HUES6 (cell line): ENCODE measurements at regions not wholly inside any gene's neighbourhood (a gene's known extent, or its start where the extent isn't known, plus 50 kb on each side); places are given as distances from the start of the nearest gene placed in this dataset.

Experiments used
- H3K27ac ChIP-seq: 2 replicates; pipeline ENCODE4 v1.7.0; 2013; ENCODE audit warnings: low read depth, mild to moderate bottlenecking, low read length, inconsistent platforms
- H3K27me3 ChIP-seq: 2 replicates; pipeline ENCODE4 v1.6.1; 2013; ENCODE audit warnings: low read length; ENCODE audit not compliant: control insufficient read depth, insufficient read depth
- H3K36me3 ChIP-seq: 2 replicates; pipeline ENCODE4 v1.6.1; 2013; ENCODE audit warnings: low read length; ENCODE audit not compliant: control insufficient read depth, insufficient read depth
- H3K4me1 ChIP-seq: 2 replicates; pipeline ENCODE4 v1.6.1; 2013; ENCODE audit warnings: low read length; ENCODE audit not compliant: control insufficient read depth, insufficient read depth
- H3K4me3 ChIP-seq: 2 replicates; pipeline ENCODE4 v1.5.1; 2013; ENCODE audit warnings: low read depth, low read length
- H3K9ac ChIP-seq: one replicate; pipeline ENCODE4 v1.6.1; 2013; ENCODE audit warnings: mild to moderate bottlenecking, low read length
- H3K9me3 ChIP-seq: 2 replicates; pipeline ENCODE4 v1.6.1; 2013; ENCODE audit warnings: low read depth, low read length; ENCODE audit not compliant: control insufficient read depth, insufficient read depth

GRCh38 chr15:35596285-35596684 is 50.3 kb upstream of the DPH6 start:
- no peak overlapping the region for H3K4me3 ChIP-seq
- no peak overlapping the region for H3K9ac ChIP-seq
- no peaks in the 10 kb centered on the region for H3K36me3 ChIP-seq
- no peaks in the 10 kb centered on the region for H3K27me3 ChIP-seq
- H3K27ac ChIP-seq, result no peak overlapping the region
- no peaks in the 10 kb centered on the region for H3K4me1 ChIP-seq
- peaks cover 7% of the 10 kb centered on the region for H3K9me3 ChIP-seq

GRCh38 chr15:35602836-35603235 is 56.9 kb upstream of the DPH6 start:
- H3K27ac ChIP-seq, result no peak overlapping the region
- no peaks in the 10 kb centered on the region for H3K36me3 ChIP-seq
- H3K9me3 ChIP-seq, result no peaks in the 10 kb centered on the region
- H3K4me1 ChIP-seq, result no peaks in the 10 kb centered on the region
- H3K27me3 ChIP-seq, result no peaks in the 10 kb centered on the region
- H3K4me3 ChIP-seq, result no peak overlapping the region
- no peak overlapping the region for H3K9ac ChIP-seq

GRCh38 chr15:35603301-35603700 is 57.3 kb upstream of the DPH6 start:
- H3K27ac ChIP-seq, result no peak overlapping the region
- H3K36me3 ChIP-seq, result no peaks in the 10 kb centered on the region
- no peaks in the 10 kb centered on the region for H3K27me3 ChIP-seq
- no peak overlapping the region for H3K4me3 ChIP-seq
- H3K9me3 ChIP-seq, result no peaks in the 10 kb centered on the region
- no peak overlapping the region for H3K9ac ChIP-seq
- no peaks in the 10 kb centered on the region for H3K4me1 ChIP-seq

DNA sequence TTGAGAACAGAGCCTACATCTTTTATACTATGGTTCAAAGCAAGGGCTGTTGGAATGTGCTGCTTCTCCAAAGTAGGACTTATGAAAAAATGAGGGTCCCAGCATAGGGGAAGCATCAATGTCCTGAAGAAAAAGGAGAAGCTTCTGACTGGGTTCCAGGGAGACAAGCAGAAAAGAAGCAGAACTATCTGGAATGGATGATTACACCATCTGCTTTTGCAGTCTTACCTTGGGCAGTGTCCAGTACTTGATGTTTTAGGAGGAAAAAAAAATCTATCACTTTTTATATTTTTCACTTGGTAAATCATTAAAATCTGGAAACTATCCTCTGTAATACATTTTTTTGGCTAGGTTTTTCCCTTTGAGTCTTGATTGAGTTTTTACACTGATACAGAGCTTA is 57.9 kb upstream of the DPH6 start:
- Histone ChIP-seq H3K9ac (no peak overlapping the region), H3K27me3 (no peaks in the 10 kb centered on the region), H3K9me3 (no peaks in the 10 kb centered on the region), H3K4me1 (no peaks in the 10 kb centered on the region), H3K36me3 (no peaks in the 10 kb centered on the region), H3K27ac (no peak overlapping the region), H3K4me3 (no peak overlapping the region)

- no peak overlapping the region for H3K4me3 ChIP-seq
- H3K27ac ChIP-seq, result no peak overlapping the region
- H3K36me3 ChIP-seq, result no peaks in the 10 kb centered on the region
- H3K9ac ChIP-seq, result no peak overlapping the region
- H3K9me3 ChIP-seq, result no peaks in the 10 kb centered on the region
- H3K4me1 ChIP-seq, result no peaks in the 10 kb centered on the region
- no peaks in the 10 kb centered on the region for H3K27me3 ChIP-seq
Measured at GRCh38 chr15:35605764-35606449, 59.9 kb upstream of the DPH6 start.

DNA sequence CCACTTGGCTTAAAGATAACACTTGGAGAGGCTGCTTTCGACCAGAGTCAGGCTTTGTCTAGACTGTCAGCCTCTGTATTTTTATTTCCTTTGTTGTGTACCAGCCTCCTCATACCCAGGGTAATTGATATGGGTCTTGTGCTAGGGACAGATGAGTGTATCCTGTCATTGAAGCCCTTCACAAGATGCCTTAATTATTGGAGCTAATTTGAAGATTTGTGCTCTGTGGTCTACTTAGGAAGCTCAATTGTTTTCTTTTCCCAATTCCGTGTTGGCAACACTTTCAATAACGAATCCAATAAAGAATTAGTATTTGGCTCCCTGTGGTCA is 60.5 kb upstream of the DPH6 start:
- Histone ChIP-seq H3K9me3 (no peaks in the 10 kb centered on the region), H3K27ac (no peak overlapping the region), H3K27me3 (no peaks in the 10 kb centered on the region), H3K36me3 (no peaks in the 10 kb centered on the region), H3K4me3 (no peak overlapping the region), H3K4me1 (no peaks in the 10 kb centered on the region), H3K9ac (no peak overlapping the region)

- H3K27ac ChIP-seq, result no peak overlapping the region
- H3K9me3 ChIP-seq, result no peaks in the 10 kb centered on the region
- no peaks in the 10 kb centered on the region for H3K4me1 ChIP-seq
- no peaks in the 10 kb centered on the region for H3K27me3 ChIP-seq
- no peak overlapping the region for H3K9ac ChIP-seq
- no peak overlapping the region for H3K4me3 ChIP-seq
- H3K36me3 ChIP-seq, result no peaks in the 10 kb centered on the region
Measured at GRCh38 chr15:35616498-35617271, 70.7 kb upstream of the DPH6 start.

GRCh38 chr15:35618260-35619188 is 72.6 kb upstream of the DPH6 start:
- H3K9me3 ChIP-seq, result no peaks in the 10 kb centered on the region
- H3K9ac ChIP-seq, result no peak overlapping the region
- no peak overlapping the region for H3K27ac ChIP-seq
- no peak overlapping the region for H3K4me3 ChIP-seq
- no peaks in the 10 kb centered on the region for H3K27me3 ChIP-seq
- no peaks in the 10 kb centered on the region for H3K36me3 ChIP-seq
- H3K4me1 ChIP-seq, result no peaks in the 10 kb centered on the region

DNA sequence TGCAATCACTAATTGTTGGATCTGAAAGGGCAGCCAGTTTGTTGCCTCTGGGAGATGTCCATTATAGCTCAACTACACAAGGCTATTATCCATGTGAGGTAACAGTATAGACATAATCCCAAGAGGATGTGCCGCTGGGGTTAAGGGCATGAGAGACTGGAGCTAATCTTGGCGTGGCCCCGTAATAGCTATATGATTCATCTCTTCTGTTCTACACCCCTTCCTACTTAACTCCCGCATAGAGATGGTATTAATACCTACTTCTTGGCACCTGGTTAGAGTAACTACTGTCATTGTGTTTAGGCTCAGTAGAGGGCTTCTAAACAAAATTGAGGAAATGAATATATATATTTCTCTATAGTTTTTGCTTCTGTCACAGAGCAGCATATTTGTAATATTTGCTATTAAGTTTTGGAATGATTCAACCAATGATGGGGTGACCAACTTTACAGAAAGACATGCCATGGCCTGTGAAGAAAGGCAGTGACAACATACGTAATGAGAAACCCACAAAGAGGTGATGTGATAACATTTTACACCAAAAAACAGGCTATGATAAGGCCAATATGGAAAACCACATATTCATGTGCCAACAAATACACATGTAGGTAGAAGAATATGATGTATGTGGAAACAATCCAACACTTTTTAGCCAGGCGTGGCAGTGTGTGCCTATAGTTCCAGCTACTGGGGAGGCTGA is 76.8 kb upstream of the DPH6 start:
- Histone ChIP-seq H3K9me3 (no peaks in the 10 kb centered on the region), H3K4me3 (no peak overlapping the region), H3K27ac (no peak overlapping the region), H3K27me3 (no peaks in the 10 kb centered on the region), H3K36me3 (no peaks in the 10 kb centered on the region), H3K9ac (no peak overlapping the region), H3K4me1 (0 out of 2 replicates have a peak, but pooled peaks cover 3% of the 10 kb centered on the region)

DNA sequence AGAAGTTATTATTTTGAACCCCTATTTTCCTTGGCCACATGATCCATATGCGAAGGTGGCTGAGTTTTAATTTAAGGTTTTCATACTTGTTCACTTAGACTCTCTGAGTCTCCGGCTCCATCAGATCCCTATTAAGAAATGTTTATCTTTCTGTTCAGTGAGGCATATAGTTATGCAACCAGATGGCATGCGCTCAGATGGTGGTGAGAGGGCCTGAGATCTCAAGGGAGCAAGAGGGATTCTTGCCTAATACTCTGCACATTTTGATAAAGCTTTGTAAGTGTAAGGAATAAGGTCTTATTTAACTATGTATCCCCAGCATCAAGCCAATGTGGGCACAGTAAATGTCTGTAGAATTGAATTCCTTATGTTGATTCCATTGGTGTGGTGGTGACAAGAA is 78.9 kb upstream of the DPH6 start:
- Histone ChIP-seq H3K27me3 (no peaks in the 10 kb centered on the region), H3K9me3 (no peaks in the 10 kb centered on the region), H3K36me3 (no peaks in the 10 kb centered on the region), H3K9ac (no peak overlapping the region), H3K4me1 (0 out of 2 replicates have a peak, but pooled peaks cover 3% of the 10 kb centered on the region), H3K27ac (no peak overlapping the region), H3K4me3 (no peak overlapping the region)
